ENCODE measurements at regions not wholly inside any gene's neighbourhood (a gene's known extent, or its start where the extent isn't known, plus 50 kb on each side); places are given as distances from the start of the nearest gene placed in this dataset.
A peak's percentile ranks its signal among the peaks of the same experiment; 100 is the strongest.

DNA sequence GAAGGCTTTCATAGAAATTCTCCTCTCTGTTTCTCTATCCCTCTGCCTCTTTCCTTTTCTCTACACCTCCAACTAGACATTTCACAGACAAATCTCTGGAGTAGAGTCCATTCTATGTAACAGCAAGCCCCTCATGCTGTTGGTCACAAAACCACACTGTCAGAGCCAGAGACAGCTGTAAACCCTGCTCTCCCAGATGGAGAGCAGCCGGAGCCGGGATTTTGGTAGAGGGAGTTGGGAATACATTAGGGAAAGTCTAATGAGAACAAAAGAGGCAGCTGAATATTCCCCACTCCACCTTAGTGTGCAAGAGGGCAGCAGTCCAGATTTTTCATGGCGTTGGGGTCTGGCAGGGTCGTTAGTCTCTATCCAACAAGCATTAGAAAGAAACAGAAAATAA is 68.3 kb upstream of the EDN1 start:
- DNase-seq: no peak

DNA sequence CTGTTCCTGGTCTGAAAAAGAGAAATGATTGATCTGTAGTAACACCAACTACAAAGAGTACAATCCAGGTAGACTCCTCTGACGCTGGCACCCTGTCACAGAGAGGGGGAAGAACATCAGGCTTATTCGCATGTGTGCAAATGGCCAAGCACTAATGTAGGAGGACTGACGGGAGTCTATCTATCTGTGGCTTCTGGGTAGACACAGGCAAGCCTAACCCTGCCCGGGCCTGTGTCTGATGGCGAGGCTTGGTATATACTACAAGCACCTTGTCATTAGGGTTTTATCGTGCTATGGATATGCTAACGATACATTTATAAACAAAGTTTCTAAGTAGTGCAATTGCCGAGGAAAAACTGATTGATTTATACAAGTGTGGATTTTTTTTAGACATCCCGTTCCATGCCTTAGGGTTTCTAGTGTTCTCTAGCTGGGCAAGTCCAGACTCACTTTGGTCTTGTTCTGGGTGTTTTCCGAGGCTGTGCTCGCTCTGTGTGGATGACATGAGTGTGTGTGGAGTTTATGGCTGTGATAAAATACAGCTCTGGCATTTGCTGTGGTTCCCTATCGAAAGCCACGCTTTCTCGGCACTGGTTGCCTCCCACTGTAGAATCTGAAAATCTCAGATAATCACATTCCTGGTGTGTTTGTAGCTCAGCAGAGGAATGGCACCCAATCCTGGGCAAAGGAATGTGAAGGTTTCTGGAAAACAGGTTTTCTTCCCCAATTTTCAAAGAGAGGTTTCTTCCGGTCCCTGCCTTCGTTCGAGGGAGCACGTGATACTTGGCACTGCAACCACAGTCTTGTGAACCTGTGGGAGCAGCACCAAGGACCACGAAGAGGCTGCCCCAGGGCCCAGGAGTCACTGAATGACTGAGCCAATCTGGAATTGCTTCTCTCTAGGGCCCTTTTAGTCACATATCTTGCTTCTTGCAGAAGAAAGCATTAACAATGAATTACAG is 67.5 kb upstream of the EDN1 start:
- no peak for DNase-seq

DNA sequence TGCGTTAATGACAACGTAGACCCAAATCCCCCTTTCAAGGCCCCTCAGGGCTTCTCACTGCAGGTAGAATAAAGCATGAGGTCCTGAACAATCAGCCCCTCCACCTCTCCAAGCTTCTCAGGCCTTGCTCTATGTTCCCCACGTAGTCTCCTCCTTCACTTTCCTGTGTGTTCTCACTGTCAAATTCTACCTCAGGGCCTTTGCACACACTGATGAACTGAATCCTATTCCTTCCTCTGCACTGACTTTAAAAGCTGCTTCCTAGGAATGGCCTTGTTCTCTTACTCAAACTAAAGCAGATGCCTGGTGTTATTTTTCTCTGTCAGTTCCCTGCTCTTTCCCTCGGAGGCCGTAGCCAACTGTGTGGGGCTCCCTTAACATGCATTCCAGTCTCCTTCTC is 66.8 kb upstream of the EDN1 start:
- DNase-seq: no peak

DNA sequence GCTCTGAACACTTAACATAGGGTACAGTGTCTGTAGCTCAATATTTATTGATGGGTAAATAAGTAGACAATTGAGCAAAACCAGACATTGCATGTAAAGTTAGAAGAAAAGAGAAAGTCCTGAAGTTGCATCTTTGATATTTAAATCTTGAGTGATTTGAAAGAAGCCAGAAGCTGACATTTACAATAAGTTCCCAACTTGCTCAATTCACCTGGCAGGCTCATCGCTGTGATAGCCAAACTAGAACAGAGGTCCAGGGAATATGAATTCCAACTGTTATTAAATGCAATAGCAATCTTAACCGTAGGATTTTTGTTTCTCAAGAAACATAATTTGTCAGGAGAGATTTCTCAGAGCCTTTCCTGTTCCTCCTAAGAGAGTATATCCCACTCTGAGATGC is 65.9 kb upstream of the EDN1 start:
- DNase-seq: no peak

DNA sequence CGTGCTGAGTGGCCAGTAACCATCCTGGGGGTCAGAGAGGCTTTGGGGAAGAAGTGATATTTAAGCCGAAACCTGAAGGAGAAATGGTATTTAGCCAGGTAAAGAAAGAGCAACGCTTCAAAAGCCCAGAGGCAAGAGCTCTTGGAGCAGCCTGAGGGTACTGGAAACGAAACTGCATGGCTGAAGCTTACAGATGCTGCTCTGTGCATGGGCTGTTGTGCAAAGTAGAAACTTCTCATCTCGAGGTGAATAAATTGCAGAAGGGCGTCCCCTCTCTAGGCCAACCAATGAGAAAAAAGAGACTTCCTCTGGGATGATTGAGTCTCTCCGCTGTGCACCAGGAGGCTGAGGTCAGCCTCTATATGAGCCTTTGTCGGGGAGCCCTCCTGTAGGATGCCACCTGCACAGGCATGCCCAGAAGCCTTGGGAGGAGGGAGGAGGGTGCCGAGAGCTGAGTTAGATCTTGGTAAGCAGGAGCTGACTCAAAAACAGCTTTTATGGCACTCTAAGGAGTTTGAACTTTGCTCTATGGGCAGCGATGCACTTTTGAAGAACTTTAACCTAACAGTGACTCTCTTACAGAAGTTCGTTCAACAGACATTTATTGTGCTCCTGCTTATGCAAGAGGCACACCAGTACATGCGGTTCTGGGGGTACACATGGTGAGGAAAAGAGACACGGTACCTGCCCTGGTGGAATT is 61.6 kb upstream of the EDN1 start:
- DNase-seq: no peak

DNA sequence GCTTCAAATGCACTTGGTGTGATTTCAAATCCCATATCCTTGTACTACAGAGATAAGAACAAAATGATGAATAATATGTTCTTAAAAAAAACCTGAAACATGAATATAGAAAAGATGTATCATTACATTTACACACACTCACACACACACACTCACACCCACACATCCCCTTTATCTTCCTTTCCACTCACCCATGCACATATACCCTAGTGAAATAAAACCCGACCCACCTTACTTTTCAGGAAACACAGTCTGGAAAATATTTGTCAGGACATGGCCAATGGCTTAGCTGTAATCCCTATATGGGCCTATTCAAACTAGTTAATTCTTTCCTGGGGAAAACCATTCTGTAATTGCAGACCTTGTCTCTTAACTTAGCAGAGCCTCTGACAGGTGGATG is 60.8 kb upstream of the EDN1 start:
- DNase-seq: no peak

DNA sequence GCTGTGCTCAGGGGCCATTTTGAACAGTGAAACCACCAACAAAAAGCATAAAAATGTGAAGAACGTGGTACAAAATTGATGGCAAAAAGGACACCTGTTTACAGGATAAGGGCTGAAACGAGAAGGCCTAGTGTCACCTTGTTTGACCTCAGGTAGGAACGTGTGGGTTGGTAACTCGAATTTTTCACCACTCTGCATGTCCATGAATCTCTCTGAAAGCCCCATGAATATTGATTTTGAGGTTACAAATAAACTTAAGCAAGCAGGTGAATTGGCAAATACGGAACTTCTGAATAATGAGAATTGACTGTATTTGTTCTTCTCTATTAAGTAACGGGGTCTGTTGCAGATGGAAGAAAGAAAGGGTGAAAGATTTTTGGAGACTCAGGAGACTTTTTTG is 59.6 kb upstream of the EDN1 start:
- no peak for DNase-seq

DNA sequence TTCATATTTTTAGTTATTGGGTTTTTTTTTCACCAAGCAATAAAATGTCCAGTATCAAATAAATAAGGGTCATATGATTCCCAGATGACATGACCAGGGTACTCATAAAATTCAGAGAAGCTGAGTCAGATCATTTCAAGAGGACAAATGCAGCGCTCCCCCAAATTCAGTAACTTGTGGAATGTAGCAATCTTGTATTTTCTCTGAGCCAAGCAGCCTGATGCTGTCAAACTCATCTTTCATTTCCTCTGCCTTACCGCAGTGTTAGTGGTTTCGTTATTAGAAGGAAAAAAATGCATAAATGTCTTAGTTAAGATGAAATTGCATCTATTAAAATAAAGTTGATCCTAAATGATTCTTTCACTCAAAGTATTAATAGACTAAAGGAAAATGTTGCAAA is 57.8 kb upstream of the EDN1 start:
- no peak for DNase-seq

DNA sequence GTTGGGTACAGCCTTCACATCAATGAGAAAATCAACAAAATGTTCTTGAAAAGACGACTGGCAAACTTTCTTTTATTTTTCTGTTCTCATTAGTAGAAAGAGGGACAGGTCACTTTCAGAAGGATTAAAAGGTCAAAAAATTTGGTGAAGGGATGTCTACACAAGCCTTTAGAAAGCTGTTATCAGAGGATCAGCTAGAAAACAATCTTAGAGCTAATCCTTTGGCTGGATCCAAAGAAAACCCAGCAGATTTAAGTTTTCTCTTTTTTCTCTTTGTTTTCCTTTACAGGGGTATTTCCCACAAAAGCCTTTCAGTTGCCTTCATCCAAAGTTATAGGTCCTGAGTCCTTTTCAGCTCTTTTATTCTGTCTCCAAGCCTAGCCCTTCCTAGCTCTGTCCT is 57.3 kb upstream of the EDN1 start:
- DNase-seq: no peak

DNA sequence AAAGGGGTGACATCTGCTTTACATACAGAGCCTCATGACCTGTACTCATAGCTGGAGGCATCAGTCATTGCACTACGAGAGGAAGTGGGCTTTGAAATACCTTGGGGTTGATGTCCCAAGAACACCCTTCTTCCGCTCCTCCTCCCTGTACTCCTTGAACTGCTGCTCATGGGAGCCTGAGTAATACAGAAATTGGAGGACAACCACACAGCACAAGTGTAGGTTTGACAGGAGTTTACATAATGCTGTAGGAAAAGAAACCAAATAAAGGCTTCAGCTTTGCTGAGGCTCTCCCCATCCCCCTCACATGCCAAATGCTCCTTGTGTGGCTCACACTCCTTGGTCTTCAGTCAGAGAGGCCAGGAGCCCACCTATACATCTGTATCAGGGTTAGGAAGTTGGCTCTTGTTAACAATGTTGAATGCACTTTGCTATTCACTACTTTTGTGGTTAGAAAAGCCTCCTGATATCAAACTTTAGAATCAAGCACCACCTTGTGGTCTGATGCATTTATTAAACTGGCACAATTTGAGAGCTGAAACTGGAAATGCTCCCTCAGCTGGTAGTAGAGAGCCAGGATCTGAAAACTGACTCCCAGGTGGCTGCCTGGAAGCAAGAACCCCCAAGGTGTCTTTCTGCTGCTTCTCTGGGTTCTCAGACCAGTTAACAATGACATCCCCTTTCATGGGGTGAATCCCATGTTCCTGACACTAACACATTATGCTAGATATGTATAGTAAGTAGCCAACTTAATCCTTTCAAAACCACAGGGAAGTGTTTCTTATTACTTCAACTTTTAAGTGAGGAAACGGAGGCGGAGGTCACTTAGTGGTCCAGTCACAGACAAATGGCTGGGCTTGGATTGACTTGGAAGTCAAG is 56.2 kb upstream of the EDN1 start:
- DNase-seq: peak; percentile 26

DNA sequence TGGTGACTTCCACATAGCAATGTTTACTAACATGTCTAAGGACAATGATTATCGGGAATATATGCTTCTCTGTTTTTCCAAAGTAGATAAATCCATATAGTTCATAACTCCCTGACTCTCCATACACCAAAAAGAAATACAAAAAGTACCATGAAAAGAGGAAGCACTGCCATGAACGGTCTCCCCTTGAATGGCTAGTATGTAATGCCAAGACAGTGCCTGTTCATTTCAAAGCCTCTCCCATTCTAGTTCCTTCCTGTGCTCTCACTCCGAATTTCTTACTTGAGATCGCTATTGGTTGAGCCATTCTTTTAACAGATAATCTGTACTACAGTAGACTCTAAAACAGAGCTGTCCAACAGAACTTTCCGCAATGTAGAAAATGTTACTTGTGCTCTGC is 54.8 kb upstream of the EDN1 start:
- no peak for DNase-seq

DNA sequence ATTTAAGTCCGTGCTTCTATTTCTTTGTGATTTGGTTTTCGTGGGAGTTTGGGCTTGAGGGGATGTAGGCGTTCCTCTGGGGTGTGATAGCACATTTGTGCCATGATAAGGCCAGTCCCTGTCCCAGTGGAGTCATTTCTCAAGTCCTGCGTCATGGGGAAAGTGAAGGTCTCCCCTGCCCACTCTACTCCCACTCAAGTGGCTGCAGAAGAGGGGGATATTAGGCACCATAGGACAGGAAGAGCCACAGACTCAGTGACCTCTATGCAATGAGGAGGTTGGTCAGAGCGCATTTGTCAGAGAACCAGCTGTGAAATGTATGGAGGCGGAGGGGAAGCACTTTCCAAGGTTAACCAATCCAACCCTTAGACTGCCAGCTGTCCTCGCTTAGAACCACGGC is 51.9 kb upstream of the EDN1 start:
- no peak for DNase-seq
